PC-9 (cell line): ENCODE measurements at regions not wholly inside any gene's neighbourhood (a gene's known extent, or its start where the extent isn't known, plus 50 kb on each side); places are given as distances from the start of the nearest gene placed in this dataset.
A peak's percentile ranks its signal among the peaks of the same experiment; 100 is the strongest.

Experiments
- BruUV-seq: library from RNA; stranded (reverse); fragments of 400-500 nt; replicated peaks from 2 replicates; lab custom pipeline; 2021; lab: Mats Ljungman, UMichigan
- CTCF ChIA-PET: fragments of 300-600 bp; sonication (Branson Sonifier 250); formaldehyde crosslinking; loops from one replicate; lab custom pipeline; 2022; ENCODE audit warnings: antibody characterized with exemption; lab: Charles Lee
- POLR2A ChIA-PET: fragments of 300-600 bp; sonication (Branson Sonifier 250); formaldehyde crosslinking; loops from one replicate; lab custom pipeline; 2022; ENCODE audit warnings: antibody characterized with exemption; ENCODE audit not compliant: unreplicated experiment; lab: Charles Lee
- DNase-seq, 2 experiments: peaks; one replicate each; pipeline versions ENCODE4 v3.0.0 to v3.0.0-alpha.2; 2015 to 2022; ENCODE audit warnings: mixed read lengths in 1 of 2
- H2AFZ ChIP-seq: fragments of 200-600 bp; sonication (generic); 2 replicates; pipeline ENCODE4 v1.8.1; 2017; ENCODE audit warnings: antibody characterized with exemption
- H3F3A ChIP-seq: fragments of 200-600 bp; sonication (generic); 2 replicates; pipeline ENCODE4 v1.8.1; 2017; ENCODE audit warnings: antibody characterized with exemption, mild to moderate bottlenecking, low read depth; ENCODE audit not compliant: insufficient read depth
- H3K27ac ChIP-seq: fragments of 200-600 bp; sonication (generic); 2 replicates; pipeline ENCODE4 v1.6.1; 2016; ENCODE audit warnings: mixed run types
- H3K27me3 ChIP-seq: fragments of 200-600 bp; sonication (generic); 2 replicates; pipeline ENCODE4 v1.6.1; 2016; ENCODE audit warnings: low read depth, mixed run types; ENCODE audit not compliant: insufficient read depth
- H3K36me3 ChIP-seq: fragments of 200-600 bp; sonication (generic); 2 replicates; pipeline ENCODE4 v1.6.1; 2016; ENCODE audit warnings: low read depth, mixed run types
- H3K4me1 ChIP-seq: fragments of 200-600 bp; sonication (generic); replicated peaks from 2 replicates; pipeline ENCODE4 v1.6.1; 2016; ENCODE audit warnings: mixed run types; ENCODE audit not compliant: insufficient read depth
- H3K4me2 ChIP-seq: fragments of 200-600 bp; sonication (generic); 2 replicates; pipeline ENCODE4 v1.6.1; 2017; ENCODE audit warnings: mixed run types
- H3K4me3 ChIP-seq: fragments of 200-600 bp; sonication (generic); 2 replicates; pipeline ENCODE4 v1.6.1; 2016; ENCODE audit warnings: mixed run types
- H3K79me2 ChIP-seq: fragments of 200-600 bp; sonication (generic); 2 replicates; pipeline ENCODE4 v1.6.1; 2017; ENCODE audit warnings: low read depth, mixed run types
- H3K9me2 ChIP-seq: fragments of 200-600 bp; sonication (generic); 2 replicates; pipeline ENCODE4 v1.8.1; 2017; ENCODE audit warnings: mild to moderate bottlenecking; ENCODE audit not compliant: insufficient read depth
- H3K9me3 ChIP-seq: fragments of 200-600 bp; sonication (generic); 2 replicates; pipeline ENCODE4 v1.8.1; 2016; ENCODE audit warnings: low read depth; ENCODE audit not compliant: insufficient read depth
- H4K20me1 ChIP-seq: fragments of 200-600 bp; sonication (generic); 2 replicates; pipeline ENCODE4 v1.8.1; 2017; ENCODE audit not compliant: insufficient read depth
- CTCF ChIP-seq: fragments of 200-600 bp; sonication (generic); conservative IDR thresholded peaks from 2 replicates; pipeline ENCODE4 v1.6.1; 2017; ENCODE audit warnings: mixed run types, antibody characterized with exemption, mild to moderate bottlenecking, moderate library complexity
- EZH2 ChIP-seq: fragments of 200-600 bp; sonication (generic); IDR thresholded peaks from 2 replicates; pipeline ENCODE4 v1.8.0; 2017; ENCODE audit warnings: antibody characterized with exemption, low read depth
- intact Hi-C: fragments of 100-400 bp; cut with micrococcal nuclease; formaldehyde crosslinking; loops from one replicate; pipeline ENCODE4 v1.10.0; 2022; ENCODE audit not compliant: unreplicated experiment

GRCh38 chr3:163335429-163335828 lies 1742.9 kb downstream of the SI start:
- H2AFZ ChIP-seq: no peak overlapping the region
- no peaks in the 10 kb centered on the region for H3K27me3 ChIP-seq
- H3K9me2 ChIP-seq: no peaks in the 10 kb centered on the region
- no peaks in the 10 kb centered on the region for H4K20me1 ChIP-seq
- no peaks in the 10 kb centered on the region for H3K79me2 ChIP-seq
- ChIA-PET POLR2A (no interaction called here), CTCF (no interaction called here)
- no peak overlapping the region for H3K27ac ChIP-seq
- BruUV-seq: no TSS peak
- no peak for TF ChIP-seq CTCF
- TF ChIP-seq EZH2: no peak
- no peaks in the 10 kb centered on the region for H3K36me3 ChIP-seq
- intact Hi-C loops: no loop called here
- H3F3A ChIP-seq: no peaks in the 10 kb centered on the region
- no peaks in the 10 kb centered on the region for H3K9me3 ChIP-seq
- H3K4me1 ChIP-seq: no peaks in the 10 kb centered on the region
- no peak overlapping the region for H3K4me3 ChIP-seq
- no peak overlapping the region for H3K4me2 ChIP-seq
- DNase-seq: no peak

GRCh38 chr3:163328680-163329079 lies 1749.6 kb downstream of the SI start:
- intact Hi-C loops: no loop called here
- H3K27me3 ChIP-seq: no peaks in the 10 kb centered on the region
- CTCF ChIA-PET: interaction anchor here (0.7 kb wide), 1 partner anchor 804 kb away, joined by 10 read pairs; no protein-coding TSS in a partner anchor
- no peak for DNase-seq
- H3K4me2 ChIP-seq: no peak overlapping the region
- no peaks in the 10 kb centered on the region for H3K9me3 ChIP-seq
- POLR2A ChIA-PET: no interaction called here
- H3F3A ChIP-seq: no peaks in the 10 kb centered on the region; the same call in 1 of the 2 replicates
- no peaks in the 10 kb centered on the region for H3K79me2 ChIP-seq
- no peak overlapping the region for H3K4me3 ChIP-seq
- no peaks in the 10 kb centered on the region for H3K36me3 ChIP-seq
- TF ChIP-seq EZH2: no peak
- TF ChIP-seq CTCF: peak; percentile 29; the same call in 1 of the 2 replicates
- no TSS peak for BruUV-seq
- no peak overlapping the region for H2AFZ ChIP-seq
- H4K20me1 ChIP-seq: no peaks in the 10 kb centered on the region
- no peak overlapping the region for H3K27ac ChIP-seq
- 0 out of 2 replicates have a peak, but pooled peaks cover 4% of the 10 kb centered on the region for H3K9me2 ChIP-seq
- no peaks in the 10 kb centered on the region for H3K4me1 ChIP-seq

GRCh38 chr3:163327086-163327485 lies 1751.2 kb downstream of the SI start:
- H3K4me2 ChIP-seq: no peak overlapping the region
- no peaks in the 10 kb centered on the region for H3K27me3 ChIP-seq
- intact Hi-C loops: no loop called here
- no peaks in the 10 kb centered on the region for H3K4me1 ChIP-seq
- no peaks in the 10 kb centered on the region for H4K20me1 ChIP-seq
- no peak for DNase-seq
- POLR2A ChIA-PET: no interaction called here
- H2AFZ ChIP-seq: no peak overlapping the region
- H3K9me2 ChIP-seq: 0 out of 2 replicates have a peak, but pooled peaks cover 4% of the 10 kb centered on the region
- CTCF ChIA-PET: no interaction called here
- TF ChIP-seq EZH2 (no peak), CTCF (no peak)
- no peaks in the 10 kb centered on the region; the same call in 1 of the 2 replicates for H3F3A ChIP-seq
- no peaks in the 10 kb centered on the region for H3K79me2 ChIP-seq
- no peak overlapping the region for H3K27ac ChIP-seq
- no TSS peak for BruUV-seq
- H3K4me3 ChIP-seq: no peak overlapping the region
- no peaks in the 10 kb centered on the region for H3K9me3 ChIP-seq
- no peaks in the 10 kb centered on the region for H3K36me3 ChIP-seq
